Ascending aorta (tissue), 2 donors: ENCODE measurements at regions not wholly inside any gene's neighbourhood (a gene's known extent, or its start where the extent isn't known, plus 50 kb on each side); places are given as distances from the start of the nearest gene placed in this dataset.
A peak's percentile ranks its signal among the peaks of the same experiment; 100 is the strongest.

ENCODE experiments used
- DNase-seq, 2 donors: peaks; one replicate each; pipeline ENCODE4 v3.0.0-alpha.2; 2019; ENCODE audit warnings: low spot score in 2 of 2
- H3K27ac ChIP-seq, 2 donors: fragments of 200-600 bp; sonication (generic); one replicate each; pipeline ENCODE4 v1.5.1; 2016 to 2017; ENCODE audit warnings: mild to moderate bottlenecking in 1 of 2
- H3K27me3 ChIP-seq: fragments of 200-600 bp; sonication (generic); one replicate; pipeline ENCODE4 v1.5.1; 2017
- H3K36me3 ChIP-seq, 2 donors: fragments of 200-600 bp; sonication (generic); one replicate each; pipeline ENCODE4 v1.5.1; 2016
- H3K4me1 ChIP-seq, 2 donors: fragments of 200-600 bp; sonication (generic); one replicate each; pipeline ENCODE4 v1.5.1; 2016 to 2017; ENCODE audit warnings: mild to moderate bottlenecking in 1 of 2
- H3K4me3 ChIP-seq, 2 donors: fragments of 200-600 bp; sonication (generic); one replicate each; pipeline ENCODE4 v1.5.1; 2016 to 2017; ENCODE audit warnings: mild to moderate bottlenecking in 1 of 2
- H3K9me3 ChIP-seq, 2 donors: fragments of 200-600 bp; sonication (generic); one replicate each; pipeline ENCODE4 v1.5.1; 2016
- CTCF ChIP-seq, 3 experiments: fragments of 200-600 bp in 2 of 3; fragments of 450-650 bp in 1 of 3; sonication (generic) in 2 of 3; IDR thresholded peaks; one replicate each; pipeline ENCODE4 v1.5.1; 2016 to 2019; ENCODE audit warnings: antibody characterized with exemption in 3 of 3, mild to moderate bottlenecking in 1 of 3, moderate library complexity in 1 of 3
- intact Hi-C: fragments of 100-400 bp; cut with DNase I; formaldehyde crosslinking; loops from one replicate; pipeline ENCODE4 v1.15.1; 2023

GRCh38 chr20:37624963-37625362, 68.9 kb upstream of the CTNNBL1 start:
- Histone ChIP-seq H3K27ac (no peak overlapping the region), H3K27me3 (no peaks in the 10 kb centered on the region), H3K4me1 (no peaks in the 10 kb centered on the region), H3K4me3 (no peak overlapping the region), H3K36me3 (no peaks in the 10 kb centered on the region), H3K9me3 (no peaks in the 10 kb centered on the region)
- DNase-seq: no peak
- intact Hi-C loops: no loop called here
- no peak for TF ChIP-seq CTCF (IDR thresholded peaks at IDR 0.05)

- Histone ChIP-seq H3K36me3 (no peaks in the 10 kb centered on the region), H3K4me3 (no peak overlapping the region), H3K27ac (no peak overlapping the region), H3K4me1 (no peaks in the 10 kb centered on the region), H3K27me3 (no peaks in the 10 kb centered on the region), H3K9me3 (no peaks in the 10 kb centered on the region)
- DNase-seq: no peak
- TF ChIP-seq CTCF (IDR thresholded peaks at IDR 0.05): no peak
- intact Hi-C loops: no loop called here
Measured at GRCh38 chr20:37622728-37623127, 71.1 kb upstream of the CTNNBL1 start.

- H3K27me3 ChIP-seq: no peaks in the 10 kb centered on the region
- TF ChIP-seq CTCF (IDR thresholded peaks at IDR 0.05): no peak
- H3K4me1 ChIP-seq: no peaks in the 10 kb centered on the region
- H3K4me3 ChIP-seq: no peak overlapping the region
- no peaks in the 10 kb centered on the region for H3K36me3 ChIP-seq
- intact Hi-C loops: no loop called here
- no peak for DNase-seq
- H3K27ac ChIP-seq: no peak overlapping the region
- H3K9me3 ChIP-seq: no peaks in the 10 kb centered on the region
Measured at GRCh38 chr20:37619496-37619895, 74.3 kb upstream of the CTNNBL1 start.

GRCh38 chr20:37616110-37616425, 77.8 kb upstream of the CTNNBL1 start:
- no peaks in the 10 kb centered on the region for H3K36me3 ChIP-seq
- intact Hi-C loops: no loop called here
- no peak for DNase-seq

GRCh38 chr20:37615340-37616109, 78.3 kb upstream of the CTNNBL1 start:
- no peaks in the 10 kb centered on the region for H3K9me3 ChIP-seq
- no peak overlapping the region for H3K27ac ChIP-seq
- H3K4me3 ChIP-seq: no peak overlapping the region
- H3K36me3 ChIP-seq: no peaks in the 10 kb centered on the region
- TF ChIP-seq CTCF (IDR thresholded peaks at IDR 0.05): peak in 2 of 3 experiments; percentile 10 to 27
- DNase-seq: no peak
- no peaks in the 10 kb centered on the region for H3K4me1 ChIP-seq
- no peaks in the 10 kb centered on the region for H3K27me3 ChIP-seq
- intact Hi-C loops: no loop called here

More at GRCh38 chr20:37616110-37616425, 77.8 kb upstream of the CTNNBL1 start:
- Histone ChIP-seq H3K4me3 (no peak overlapping the region), H3K4me1 (no peaks in the 10 kb centered on the region), H3K27me3 (no peaks in the 10 kb centered on the region), H3K27ac (no peak overlapping the region), H3K9me3 (no peaks in the 10 kb centered on the region)
- no peak for TF ChIP-seq CTCF (IDR thresholded peaks at IDR 0.05)

- Histone ChIP-seq H3K4me1 (no peaks in the 10 kb centered on the region), H3K36me3 (no peaks in the 10 kb centered on the region), H3K4me3 (no peak overlapping the region), H3K27me3 (no peaks in the 10 kb centered on the region), H3K9me3 (no peaks in the 10 kb centered on the region), H3K27ac (no peak overlapping the region)
- no peak for DNase-seq
- TF ChIP-seq CTCF (IDR thresholded peaks at IDR 0.05): no peak
- intact Hi-C loops: no loop called here
Measured at GRCh38 chr20:37611852-37612251, 82.0 kb upstream of the CTNNBL1 start.
